ENCODE measurements at regions not wholly inside any gene's neighbourhood (a gene's known extent, or its start where the extent isn't known, plus 50 kb on each side); places are given as distances from the start of the nearest gene placed in this dataset.

DNA sequence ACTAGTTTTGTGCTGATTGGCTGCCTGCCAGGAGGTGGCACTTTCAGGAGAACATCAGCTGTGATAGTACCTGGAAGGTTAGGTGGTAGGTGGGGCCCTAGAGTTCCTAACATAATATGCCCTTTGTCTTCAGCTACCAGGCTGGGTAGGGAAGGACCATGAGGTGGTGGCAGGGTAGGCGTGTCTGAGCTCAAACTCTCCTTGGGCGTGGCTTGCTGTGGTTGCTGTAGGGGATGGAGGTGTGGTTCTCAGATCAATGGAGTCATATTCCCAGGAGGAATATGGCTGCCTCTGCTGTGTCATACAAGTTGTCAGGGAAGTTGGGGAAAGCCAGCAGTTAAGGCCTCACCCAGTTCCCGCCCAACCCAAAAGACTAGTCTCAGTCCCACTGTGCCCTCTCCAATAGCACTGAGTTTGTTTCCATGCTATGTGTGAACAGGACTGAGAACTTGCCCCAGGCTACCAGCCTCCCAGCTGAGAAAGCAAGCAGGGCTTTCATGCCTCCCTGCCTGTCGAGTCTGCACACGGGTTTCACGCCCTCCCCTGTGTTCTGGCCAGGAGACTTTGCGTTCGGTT, 107.7 kb downstream of the CHCHD4 start:
- TF ChIP-seq CTCF (IDR thresholded peaks at IDR 0.05), result no peak
- no peak for TF ChIP-seq POLR2AphosphoS5 (IDR thresholded peaks at IDR 0.05)

All from breast epithelium (tissue), 3 donors.